ENCODE measurements at regions not wholly inside any gene's neighbourhood (a gene's known extent, or its start where the extent isn't known, plus 50 kb on each side); places are given as distances from the start of the nearest gene placed in this dataset.

GRCh38 chr14:100988011-100988410 lies 84.5 kb upstream of the RTL1 start:
- no peak for TF ChIP-seq CTCF (IDR thresholded peaks at IDR 0.05; ENCODE audit: low read depth, low read length, missing control alignments)
- no peak overlapping the region for H3K4me3 ChIP-seq (replicated peaks; ENCODE audit: low read depth, low read length)
- no peak for DNase-seq (ENCODE audit: extremely low read depth, low read depth)

DNA sequence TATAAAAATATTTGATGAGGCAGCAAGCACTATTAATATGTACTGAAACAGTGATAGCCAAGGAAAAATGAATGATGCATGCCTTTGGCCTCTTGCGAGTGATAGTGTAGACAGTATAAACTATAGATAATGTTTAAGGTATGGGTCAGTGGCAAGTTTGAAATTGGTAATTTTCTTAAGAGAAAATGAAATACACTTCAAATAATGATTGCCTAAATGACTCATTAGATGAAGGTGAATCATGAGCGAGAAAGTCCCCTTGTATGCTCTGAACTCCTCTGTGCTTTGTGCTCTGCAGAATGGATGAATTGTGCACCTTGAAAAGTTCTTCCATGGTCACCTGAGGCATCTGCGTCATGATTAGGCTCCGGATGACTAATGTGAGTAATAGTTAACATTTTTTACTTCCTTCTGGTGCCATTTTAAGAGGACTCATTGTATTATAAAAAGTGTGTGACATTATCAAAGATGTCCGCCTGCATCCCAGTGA lies 84.9 kb upstream of the RTL1 start:
- TF ChIP-seq CTCF (IDR thresholded peaks at IDR 0.05; ENCODE audit: low read depth, low read length, missing control alignments) = no peak
- no peak for DNase-seq (ENCODE audit: extremely low read depth, low read depth)
- H3K4me3 ChIP-seq (replicated peaks; ENCODE audit: low read depth, low read length) = no peak overlapping the region

- no peak for TF ChIP-seq CTCF (IDR thresholded peaks at IDR 0.05; ENCODE audit: low read depth, low read length, missing control alignments)
- H3K4me3 ChIP-seq (replicated peaks; ENCODE audit: low read depth, low read length) = no peak overlapping the region
- no peak for DNase-seq (ENCODE audit: extremely low read depth, low read depth)
These were observed 85.4 kb upstream of the RTL1 start for GRCh38 chr14:100988956-100989355.

- H3K4me3 ChIP-seq (replicated peaks; ENCODE audit: low read depth, low read length) = no peak overlapping the region
- TF ChIP-seq CTCF (IDR thresholded peaks at IDR 0.05; ENCODE audit: low read depth, low read length, missing control alignments) = no peak
- no peak for DNase-seq (ENCODE audit: extremely low read depth, low read depth)
These were observed 86.4 kb upstream of the RTL1 start for GRCh38 chr14:100989924-100990323.

DNA sequence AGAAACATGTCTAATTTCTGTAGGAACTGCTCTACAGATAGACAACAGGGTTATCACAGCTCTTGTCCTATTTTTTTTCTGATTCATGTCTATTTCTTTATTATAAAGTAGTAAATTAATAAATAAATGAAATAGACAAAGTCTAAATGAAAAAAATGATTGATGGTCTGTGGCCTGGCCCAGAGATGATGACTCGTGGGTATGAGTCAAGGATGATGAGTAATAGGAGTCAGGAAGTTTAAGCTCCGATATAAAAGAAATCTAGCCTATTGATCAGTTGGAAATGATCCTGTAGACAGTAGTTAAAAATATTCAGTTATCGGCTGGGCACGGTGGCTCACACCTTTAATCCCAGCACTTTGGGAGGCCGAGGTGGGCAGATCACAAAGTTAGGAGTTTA lies 90.6 kb upstream of the RTL1 start:
- TF ChIP-seq CTCF (IDR thresholded peaks at IDR 0.05; ENCODE audit: low read depth, low read length, missing control alignments) = no peak
- H3K4me3 ChIP-seq (replicated peaks; ENCODE audit: low read depth, low read length) = no peak overlapping the region
- no peak for DNase-seq (ENCODE audit: extremely low read depth, low read depth)

GRCh38 chr14:100994756-100995330 lies 91.3 kb upstream of the RTL1 start:
- no peak for DNase-seq (ENCODE audit: extremely low read depth, low read depth)
- no peak overlapping the region for H3K4me3 ChIP-seq (replicated peaks; ENCODE audit: low read depth, low read length)
- TF ChIP-seq CTCF (IDR thresholded peaks at IDR 0.05; ENCODE audit: low read depth, low read length, missing control alignments) = no peak

DNA sequence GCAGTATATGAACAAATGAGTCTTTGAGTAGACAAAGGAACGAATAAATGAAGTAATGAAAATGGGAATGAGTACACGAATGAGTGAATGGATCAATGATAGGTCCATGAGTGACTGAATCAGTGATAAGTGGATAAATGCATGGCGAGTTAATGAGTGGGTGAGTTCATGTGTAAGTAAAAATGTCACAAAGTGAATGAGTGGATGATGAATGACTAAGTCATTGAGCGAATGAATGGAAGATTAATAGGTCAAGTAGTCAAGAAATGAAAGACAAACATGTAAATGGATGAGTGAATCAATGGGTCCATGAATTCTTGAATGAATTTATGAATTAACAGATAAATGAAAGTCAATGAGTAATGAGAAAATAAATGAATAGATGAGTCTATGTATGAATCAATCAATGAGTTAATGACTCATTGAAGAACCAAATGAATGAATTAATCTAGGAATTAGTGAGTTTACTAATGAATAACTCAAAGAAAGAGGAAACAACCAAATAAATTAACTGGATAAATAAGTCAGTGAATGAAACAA lies 97.3 kb upstream of the RTL1 start:
- H3K4me3 ChIP-seq (replicated peaks; ENCODE audit: low read depth, low read length) = no peak overlapping the region
- TF ChIP-seq CTCF (IDR thresholded peaks at IDR 0.05; ENCODE audit: low read depth, low read length, missing control alignments) = no peak

More for the DNA sequence above, 97.3 kb upstream of the RTL1 start:
- DNase-seq (ENCODE audit: extremely low read depth, low read depth) = no peak

Measured in HFF-Myc (cell line).